Ovary (tissue), 3 donors: ENCODE measurements at regions not wholly inside any gene's neighbourhood (a gene's known extent, or its start where the extent isn't known, plus 50 kb on each side); places are given as distances from the start of the nearest gene placed in this dataset.

Source experiments
- CTCF ChIP-seq, 3 donors: fragments of 450-650 bp in 2 of 3; fragments of 200-600 bp in 1 of 3; IDR thresholded peaks; one replicate each; pipeline versions ENCODE4 v1.5.1 to v1.8.0; 2016 to 2022; ENCODE audit warnings: antibody characterized with exemption in 3 of 3, mild to moderate bottlenecking in 1 of 3
- EP300 ChIP-seq: sonication (generic); formaldehyde crosslinking; IDR thresholded peaks from one replicate; pipeline ENCODE4 v1.6.1; 2017; ENCODE audit warnings: antibody characterized with exemption
- donor health status: DM: no; HTN: no; CAD: no.

GRCh38 chr21:36534656-36535055 lies 54.7 kb upstream of the CLDN14 start:
- TF ChIP-seq CTCF (IDR thresholded peaks at IDR 0.05) (no peak), EP300 (no peak)
